Effector memory CD8-positive, alpha-beta T cell (primary cell): ENCODE measurements at regions not wholly inside any gene's neighbourhood (a gene's known extent, or its start where the extent isn't known, plus 50 kb on each side); places are given as distances from the start of the nearest gene placed in this dataset.
"Not testable (repeated sequence)": the region's sequence is repeated elsewhere in the genome, so short reads cannot be mapped to it uniquely, and the experiment has no call there.

Experiments used
- ATAC-seq: fragments of 150-1000 bp; cut with Tn5 transposase; replicated peaks from 2 replicates; pipeline ENCODE4 v1.10.0; 2021; ENCODE audit warnings: mild to moderate bottlenecking, moderate library complexity
- DNase-seq, 3 experiments: peaks; one replicate each; pipeline ENCODE4 v3.0.0; 2021
- H3K27ac Mint-ChIP-seq, 2 donors: one replicate each; pipeline ENCODE4 v1.8.0; 2022; ENCODE audit warnings: mild to moderate bottlenecking in 2 of 2, mixed read lengths in 2 of 2, moderate library complexity in 2 of 2
- H3K27me3 Mint-ChIP-seq, 2 donors: one replicate each; pipeline ENCODE4 v1.8.0; 2022; ENCODE audit warnings: mixed read lengths in 2 of 2
- H3K36me3 Mint-ChIP-seq: one replicate; pipeline ENCODE4 v1.8.0; 2022; ENCODE audit warnings: mild to moderate bottlenecking, moderate library complexity, mixed read lengths; ENCODE audit not compliant: insufficient read depth
- H3K4me1 Mint-ChIP-seq, 2 donors: one replicate each; pipeline ENCODE4 v1.8.0; 2022; ENCODE audit warnings: low read depth in 2 of 2, mixed read lengths in 2 of 2
- H3K4me3 Mint-ChIP-seq, 2 donors: one replicate each; pipeline ENCODE4 v1.8.0; 2022; ENCODE audit warnings: mild to moderate bottlenecking in 2 of 2, mixed read lengths in 2 of 2, moderate library complexity in 2 of 2
- H3K9me3 Mint-ChIP-seq, 2 donors: one replicate each; pipeline ENCODE4 v1.8.0; 2022; ENCODE audit warnings: mixed read lengths in 2 of 2

DNA sequence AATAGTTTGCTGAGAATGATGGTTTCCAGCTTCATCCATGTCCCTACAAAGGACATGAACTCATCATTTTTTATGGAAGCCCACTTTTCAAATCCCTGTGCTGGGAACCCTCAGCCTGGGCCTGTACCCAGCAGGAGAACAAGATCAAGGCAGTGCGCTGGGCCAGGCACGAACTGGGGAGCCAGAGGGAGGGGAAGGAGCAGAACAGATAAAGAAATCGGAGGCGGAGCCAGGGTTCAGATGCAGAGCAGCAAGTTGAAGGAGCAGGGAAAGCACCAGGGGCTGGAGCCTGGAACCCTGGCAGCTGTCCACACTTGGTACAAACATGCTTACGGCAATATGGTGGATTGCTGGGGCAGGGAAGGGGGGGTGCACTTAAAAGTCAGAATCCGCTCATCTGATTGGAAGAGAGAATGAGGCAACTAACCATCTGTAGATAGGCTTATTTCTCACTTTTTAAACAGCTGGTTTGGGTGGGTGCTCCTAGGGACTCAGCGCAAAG is 107.5 kb downstream of the NOG start:
- DNase-seq = no peak
- ATAC-seq = no peak
- Mint-ChIP-seq H3K27me3 (peaks cover 36 to 85% of the 10 kb centered on the region in 2 donors), H3K4me1 (peaks cover 0 to 2% of the 10 kb centered on the region in 2 donors), H3K27ac (peak overlapping the region in 1 of 2 donors; percentile 30), H3K9me3 (no peaks in the 10 kb centered on the region), H3K4me3 (no peak overlapping the region), H3K36me3 (no peaks in the 10 kb centered on the region)

DNA sequence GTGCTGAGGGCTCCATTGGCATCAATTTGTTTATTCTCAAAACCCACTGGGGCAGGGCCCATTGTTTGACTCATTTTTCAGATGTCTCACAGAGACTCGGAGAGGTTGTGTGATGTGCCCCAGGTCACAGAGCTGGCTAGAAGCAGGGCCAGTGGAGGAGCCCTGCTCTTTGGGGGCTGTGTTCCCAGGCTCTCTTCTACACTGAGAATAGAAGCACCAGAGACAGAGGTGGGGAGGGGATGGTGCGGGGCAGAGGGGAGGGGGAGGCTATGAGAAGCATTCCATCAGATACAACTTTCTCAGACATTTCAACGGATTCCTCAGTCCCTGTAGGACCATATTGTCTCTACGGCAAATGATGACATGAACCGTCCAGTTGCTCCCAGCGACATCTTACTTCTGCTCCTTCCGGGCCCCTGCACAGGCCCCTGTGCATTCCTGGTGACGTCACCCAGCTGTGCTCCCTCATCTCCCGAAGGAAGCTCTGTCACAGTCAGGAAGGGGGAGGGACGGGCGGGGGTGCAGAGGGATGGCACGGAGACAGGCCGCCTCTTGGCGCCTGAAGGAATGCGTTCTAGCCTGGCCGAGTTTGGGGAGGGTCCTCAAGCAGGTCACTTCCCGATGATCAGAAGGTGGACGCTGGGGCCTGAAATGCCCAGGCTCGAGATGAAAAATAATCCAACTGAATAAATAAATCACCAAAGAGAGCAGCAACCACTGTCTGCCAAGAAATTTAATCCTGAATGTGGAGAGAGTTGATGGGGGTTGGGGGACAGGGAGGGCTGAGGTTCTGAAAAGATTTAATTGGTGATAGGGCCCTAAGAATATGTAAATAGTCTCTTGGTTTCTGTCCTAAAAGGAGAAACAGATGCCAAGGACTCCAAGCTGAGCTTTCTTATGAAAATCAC is 114.1 kb downstream of the NOG start:
- H3K9me3 Mint-ChIP-seq = no peaks in the 10 kb centered on the region
- no peaks in the 10 kb centered on the region for H3K4me1 Mint-ChIP-seq
- DNase-seq (no peak), ATAC-seq (no peak)
- H3K27me3 Mint-ChIP-seq = peaks cover 38 to 75% of the 10 kb centered on the region in 2 donors
- H3K27ac Mint-ChIP-seq = no peak overlapping the region
- no peaks in the 10 kb centered on the region for H3K36me3 Mint-ChIP-seq
- H3K4me3 Mint-ChIP-seq = no peak overlapping the region

DNA sequence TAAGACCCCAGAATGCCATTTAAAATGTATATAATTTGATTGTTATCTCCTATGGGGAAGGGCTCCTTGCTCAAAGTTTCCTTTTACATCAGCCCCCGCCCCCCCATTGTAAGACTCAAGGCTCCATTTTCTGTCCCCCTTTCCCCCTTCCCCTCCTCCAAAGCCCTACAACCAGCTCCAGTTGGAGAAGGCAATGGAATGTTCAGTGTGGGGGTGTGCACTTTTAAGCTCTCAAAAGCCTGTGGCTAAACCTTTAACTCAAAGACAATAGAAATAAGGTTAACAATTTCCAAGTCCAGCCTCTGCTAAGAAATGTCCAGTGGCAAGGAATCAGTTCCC is 114.7 kb downstream of the NOG start:
- no peak for DNase-seq
- no peaks in the 10 kb centered on the region for H3K9me3 Mint-ChIP-seq
- no peak for ATAC-seq
- peaks cover 38 to 71% of the 10 kb centered on the region in 2 donors for H3K27me3 Mint-ChIP-seq
- no peak overlapping the region for H3K4me3 Mint-ChIP-seq
- no peaks in the 10 kb centered on the region for H3K4me1 Mint-ChIP-seq
- H3K27ac Mint-ChIP-seq = no peak overlapping the region
- H3K36me3 Mint-ChIP-seq = no peaks in the 10 kb centered on the region

DNA sequence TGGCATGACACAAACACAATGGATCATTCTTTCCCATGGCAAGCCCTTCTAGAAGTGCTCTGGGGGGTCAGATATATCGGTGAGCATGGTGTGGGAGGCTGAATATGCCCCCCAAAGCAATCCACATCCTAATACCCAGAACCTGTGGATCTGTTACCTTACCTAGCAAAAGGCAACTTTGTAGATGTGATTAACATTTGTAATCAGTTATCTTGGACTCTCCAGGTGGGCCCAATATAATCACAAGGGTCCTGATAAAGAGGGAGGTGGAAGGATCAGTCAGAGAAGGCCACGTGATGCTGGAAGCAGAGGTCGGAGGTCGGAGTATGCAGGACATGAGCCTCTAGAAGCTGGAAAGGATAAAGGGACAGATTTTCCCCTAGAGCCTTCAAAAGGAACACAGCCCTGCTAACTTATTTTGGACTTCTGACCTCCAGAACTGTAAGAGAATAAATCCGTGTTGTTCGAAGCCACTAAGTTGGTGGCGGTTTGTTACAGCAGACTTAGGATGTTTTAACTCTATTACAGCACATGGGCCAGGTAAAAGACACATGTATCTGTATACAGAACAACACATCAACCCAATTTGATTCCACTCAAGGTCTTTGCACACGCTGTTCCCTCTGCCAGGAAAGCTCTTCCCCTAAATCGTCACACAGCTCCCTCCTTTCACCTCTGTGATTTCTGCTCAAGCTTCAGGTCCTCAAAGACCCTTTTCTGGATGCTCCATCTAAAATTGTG is 115.3 kb downstream of the NOG start:
- no peaks in the 10 kb centered on the region for H3K9me3 Mint-ChIP-seq

DNA sequence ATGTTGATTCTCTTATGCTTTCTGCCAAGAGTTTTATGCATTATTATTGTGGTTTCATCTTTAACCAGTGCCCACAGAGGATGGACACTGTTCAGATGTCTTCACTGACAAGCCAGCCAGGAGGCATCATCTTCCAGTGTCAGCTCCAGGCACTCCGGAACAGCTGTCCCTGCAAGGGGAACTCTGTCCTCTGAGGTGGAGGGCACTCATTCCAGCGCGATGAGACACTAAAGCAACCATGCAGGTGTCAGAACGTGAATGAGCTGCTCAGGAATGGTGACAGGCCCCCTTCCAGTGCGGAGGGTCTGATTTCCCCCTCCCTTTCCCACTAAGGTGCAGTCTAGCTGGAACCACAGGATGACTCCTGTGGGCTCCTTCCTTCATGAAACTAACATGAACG is 117.5 kb downstream of the NOG start:
- no peak for ATAC-seq
- Mint-ChIP-seq H3K9me3 (no peaks in the 10 kb centered on the region), H3K27me3 (peaks cover 28 to 59% of the 10 kb centered on the region in 2 donors), H3K4me1 (no peaks in the 10 kb centered on the region), H3K4me3 (no peak overlapping the region), H3K27ac (no peak overlapping the region), H3K36me3 (no peaks in the 10 kb centered on the region)
- DNase-seq = no peak

More for the DNA sequence above, 115.3 kb downstream of the NOG start:
- no peak for ATAC-seq
- H3K36me3 Mint-ChIP-seq = no peaks in the 10 kb centered on the region
- H3K4me3 Mint-ChIP-seq = no peak overlapping the region
- no peak for DNase-seq
- peaks cover 38 to 70% of the 10 kb centered on the region in 2 donors for H3K27me3 Mint-ChIP-seq
- no peaks in the 10 kb centered on the region for H3K4me1 Mint-ChIP-seq
- H3K27ac Mint-ChIP-seq = no peak overlapping the region

DNA sequence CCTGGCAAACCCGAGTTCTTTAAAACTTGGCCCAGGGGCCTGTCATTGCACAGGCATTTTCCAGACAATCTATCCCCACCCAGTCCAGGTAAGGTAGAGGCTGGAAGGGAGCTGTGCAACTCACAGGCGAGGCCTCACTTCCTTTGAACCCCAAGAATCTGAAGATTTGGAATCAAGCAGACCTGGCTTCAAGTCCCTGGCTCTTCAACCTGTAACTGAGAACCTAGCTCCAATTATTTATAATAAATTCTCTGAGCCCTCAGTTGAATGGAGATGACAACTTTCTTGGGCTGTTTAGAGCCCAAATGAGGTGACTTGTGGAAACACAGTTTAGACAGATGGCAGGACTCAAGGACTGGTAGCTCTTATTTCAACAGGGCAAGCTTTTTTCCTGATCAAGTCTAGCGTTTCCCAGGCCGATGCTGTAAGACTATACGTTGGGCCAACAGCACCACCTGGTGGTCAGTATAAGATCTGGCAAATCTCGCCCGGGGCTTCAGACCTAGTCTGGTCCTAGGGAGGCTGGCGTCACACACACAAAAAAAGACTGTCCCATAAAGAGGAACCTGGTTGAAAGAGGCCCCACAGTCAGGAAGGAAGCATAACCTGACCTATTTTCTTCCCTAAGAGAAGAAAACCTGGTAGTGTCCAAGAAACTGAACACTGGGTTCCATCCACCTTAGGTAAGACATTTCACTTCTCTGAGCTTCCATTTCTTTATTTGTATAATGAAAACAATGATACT is 117.9 kb downstream of the C17orf67 start:
- H3K4me3 Mint-ChIP-seq = no peak overlapping the region
- peak; percentile 66 to 69 (median 66) for DNase-seq
- H3K9me3 Mint-ChIP-seq = no peaks in the 10 kb centered on the region
- no peaks in the 10 kb centered on the region for H3K4me1 Mint-ChIP-seq
- no peak overlapping the region for H3K27ac Mint-ChIP-seq
- peak; percentile 80 for ATAC-seq
- H3K27me3 Mint-ChIP-seq = peaks cover 15 to 40% of the 10 kb centered on the region in 2 donors
- H3K36me3 Mint-ChIP-seq = no peaks in the 10 kb centered on the region

DNA sequence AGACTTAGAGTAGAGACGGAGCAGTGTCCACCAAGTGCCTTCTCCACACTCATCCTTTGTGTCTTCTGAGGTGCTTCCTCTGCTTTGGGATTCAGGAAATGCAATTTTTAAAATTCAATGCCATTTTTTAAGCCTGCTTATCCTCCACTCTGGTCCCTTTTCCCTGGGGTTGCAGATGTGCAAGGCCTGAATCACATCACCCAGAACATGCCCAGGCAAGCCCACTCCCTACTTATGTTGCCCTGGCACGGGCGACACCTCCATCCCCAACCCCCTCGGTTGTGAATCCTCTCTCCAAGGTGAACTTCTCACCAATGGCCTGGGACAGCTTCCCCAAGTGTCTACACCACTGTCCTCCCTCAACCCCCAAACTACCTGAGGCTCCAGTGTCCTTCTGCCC is 116.2 kb downstream of the C17orf67 start:
- Mint-ChIP-seq H3K9me3 (no peaks in the 10 kb centered on the region), H3K4me1 (no peaks in the 10 kb centered on the region), H3K36me3 (no peaks in the 10 kb centered on the region), H3K27ac (no peak overlapping the region), H3K27me3 (peaks cover 15 to 29% of the 10 kb centered on the region in 2 donors), H3K4me3 (no peak overlapping the region)
- DNase-seq (no peak), ATAC-seq (no peak)

DNA sequence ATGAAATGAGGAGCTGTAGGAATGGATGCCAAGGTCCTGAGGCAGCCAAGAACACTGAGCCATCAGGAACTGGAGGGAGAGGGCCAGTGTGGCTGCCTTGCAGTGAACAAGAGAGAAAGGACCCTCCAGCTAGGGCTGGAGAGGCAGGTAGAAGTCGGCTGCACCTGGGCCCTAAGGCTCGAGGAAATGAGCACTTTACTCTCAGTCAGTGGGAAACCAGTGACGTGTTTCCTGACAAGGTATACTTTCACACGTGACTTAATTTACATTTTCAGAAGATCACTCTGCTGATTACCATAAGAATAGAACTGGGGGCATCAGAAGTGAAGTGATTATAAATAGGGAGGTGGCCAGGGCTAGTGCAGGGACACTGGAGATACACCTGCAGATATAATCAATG is 115.2 kb downstream of the C17orf67 start:
- ATAC-seq = no peak
- H3K27me3 Mint-ChIP-seq = peaks cover 15 to 24% of the 10 kb centered on the region in 2 donors
- H3K9me3 Mint-ChIP-seq = no peaks in the 10 kb centered on the region
- H3K36me3 Mint-ChIP-seq = no peaks in the 10 kb centered on the region
- no peak overlapping the region for H3K4me3 Mint-ChIP-seq
- DNase-seq = no peak
- H3K27ac Mint-ChIP-seq = no peak overlapping the region
- H3K4me1 Mint-ChIP-seq = no peaks in the 10 kb centered on the region

DNA sequence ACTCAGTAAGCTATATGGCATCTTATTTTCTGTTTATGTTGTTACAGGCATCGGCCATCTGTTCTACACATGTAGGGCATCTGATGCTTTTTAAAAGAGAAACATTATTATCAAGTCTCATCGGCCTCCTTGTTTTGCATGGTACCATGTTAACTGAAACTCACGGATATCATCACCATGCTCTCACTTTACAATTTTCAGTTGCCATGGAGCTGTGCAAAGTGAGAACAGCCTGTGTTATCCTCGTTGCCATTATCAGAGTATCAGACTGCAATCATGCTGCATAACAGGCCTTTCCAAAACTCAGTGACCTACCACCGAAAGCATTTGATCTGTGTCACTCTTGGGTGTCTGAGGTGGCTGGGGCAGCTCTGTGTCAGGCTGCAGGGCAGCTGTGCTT is 110.3 kb downstream of the C17orf67 start:
- no peak overlapping the region for H3K27ac Mint-ChIP-seq
- no peaks in the 10 kb centered on the region for H3K36me3 Mint-ChIP-seq
- DNase-seq (no peak), ATAC-seq (no peak)
- no peak overlapping the region for H3K4me3 Mint-ChIP-seq
- H3K4me1 Mint-ChIP-seq = no peaks in the 10 kb centered on the region
- no peaks in the 10 kb centered on the region for H3K9me3 Mint-ChIP-seq
- H3K27me3 Mint-ChIP-seq = peaks cover 20 to 28% of the 10 kb centered on the region in 2 donors

DNA sequence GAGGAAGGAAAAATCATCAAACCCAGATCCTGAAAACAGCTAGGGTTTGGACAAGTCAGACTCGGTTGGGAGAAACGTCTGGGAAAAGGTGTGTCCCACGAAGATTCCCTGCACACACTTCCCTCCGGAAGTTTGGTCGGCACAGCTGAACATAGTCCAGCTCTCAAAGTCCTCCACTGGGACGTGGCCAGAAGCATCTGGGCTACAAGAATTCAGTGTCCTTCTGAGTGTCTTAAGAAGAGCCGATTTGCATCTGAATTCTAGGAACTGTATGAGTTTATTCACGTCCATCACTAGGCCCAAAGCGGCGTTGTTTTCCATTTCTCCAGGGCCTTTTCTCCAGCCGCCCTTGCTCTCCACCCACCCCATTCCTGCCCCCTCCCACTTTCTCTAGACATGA is 109.1 kb downstream of the C17orf67 start:
- no peaks in the 10 kb centered on the region for H3K36me3 Mint-ChIP-seq
- no peak overlapping the region for H3K4me3 Mint-ChIP-seq
- ATAC-seq (no peak), DNase-seq (no peak)
- no peaks in the 10 kb centered on the region for H3K4me1 Mint-ChIP-seq
- H3K27ac Mint-ChIP-seq = no peak overlapping the region
- H3K27me3 Mint-ChIP-seq = peaks cover 14 to 38% of the 10 kb centered on the region in 2 donors
- H3K9me3 Mint-ChIP-seq = no peaks in the 10 kb centered on the region

DNA sequence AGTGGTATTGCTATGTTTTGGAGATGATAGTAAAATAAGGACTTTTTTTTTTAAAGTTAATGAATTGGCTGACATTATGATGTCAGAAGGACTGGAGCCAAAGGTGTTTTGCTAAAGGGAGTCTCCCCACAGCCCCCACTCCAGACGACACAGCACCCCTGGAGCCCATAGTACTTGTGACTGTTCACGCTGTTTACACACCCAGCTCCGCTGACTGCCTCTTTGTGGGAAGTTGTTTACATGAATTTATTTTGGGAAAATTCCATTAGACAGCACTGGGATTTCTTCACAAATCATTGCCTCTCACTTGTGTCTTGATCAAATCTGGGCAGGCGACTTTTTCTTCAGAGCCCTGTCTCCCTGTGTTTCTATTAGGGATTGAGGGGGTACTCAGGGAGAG is 108.6 kb downstream of the C17orf67 start:
- no peak for ATAC-seq
- Mint-ChIP-seq H3K27ac (no peak overlapping the region), H3K4me1 (no peaks in the 10 kb centered on the region), H3K4me3 (no peak overlapping the region), H3K27me3 (peaks cover 13 to 38% of the 10 kb centered on the region in 2 donors), H3K36me3 (no peaks in the 10 kb centered on the region), H3K9me3 (no peaks in the 10 kb centered on the region)
- DNase-seq = no peak

DNA sequence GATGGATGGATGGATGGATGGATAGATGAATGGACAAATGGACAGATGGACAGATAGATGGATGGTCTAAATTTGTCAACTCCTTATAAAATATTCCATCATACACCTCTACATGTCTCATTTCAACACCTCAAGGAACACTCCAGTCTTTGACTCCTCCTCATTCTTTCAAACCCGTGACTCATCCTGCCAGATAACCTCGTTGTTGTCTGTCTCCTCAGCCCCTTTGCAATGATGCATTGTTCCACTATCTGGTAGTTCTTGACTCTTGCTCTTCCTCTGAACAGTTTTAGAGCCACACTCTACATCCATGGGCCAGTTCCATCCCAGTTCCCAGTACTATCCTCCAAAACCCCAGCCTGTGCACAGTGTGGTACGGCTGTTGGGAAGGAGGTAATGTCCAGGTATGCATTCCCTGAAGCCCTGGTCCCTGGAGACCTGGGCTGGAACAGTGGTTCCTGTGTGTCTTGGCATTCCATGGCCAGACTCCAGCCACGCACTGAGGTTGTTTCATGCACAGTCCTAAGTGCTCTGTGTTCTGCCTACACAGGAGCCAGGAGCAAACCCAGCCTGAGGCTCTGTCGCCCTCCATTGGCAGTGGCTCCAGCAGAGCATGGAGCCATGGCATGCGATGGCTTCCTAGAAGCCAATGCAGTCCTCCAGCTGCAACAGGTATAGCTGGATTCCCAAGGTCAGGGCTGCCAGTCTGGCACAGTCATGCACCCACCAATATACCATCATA is 105.7 kb downstream of the C17orf67 start:
- peaks cover 24 to 57% of the 10 kb centered on the region in 2 donors for H3K27me3 Mint-ChIP-seq
- no peak overlapping the region for H3K4me3 Mint-ChIP-seq
- ATAC-seq (no peak), DNase-seq (no peak)
- H3K27ac Mint-ChIP-seq = no peak overlapping the region
- H3K36me3 Mint-ChIP-seq = no peaks in the 10 kb centered on the region
- no peaks in the 10 kb centered on the region for H3K9me3 Mint-ChIP-seq
- no peaks in the 10 kb centered on the region for H3K4me1 Mint-ChIP-seq

DNA sequence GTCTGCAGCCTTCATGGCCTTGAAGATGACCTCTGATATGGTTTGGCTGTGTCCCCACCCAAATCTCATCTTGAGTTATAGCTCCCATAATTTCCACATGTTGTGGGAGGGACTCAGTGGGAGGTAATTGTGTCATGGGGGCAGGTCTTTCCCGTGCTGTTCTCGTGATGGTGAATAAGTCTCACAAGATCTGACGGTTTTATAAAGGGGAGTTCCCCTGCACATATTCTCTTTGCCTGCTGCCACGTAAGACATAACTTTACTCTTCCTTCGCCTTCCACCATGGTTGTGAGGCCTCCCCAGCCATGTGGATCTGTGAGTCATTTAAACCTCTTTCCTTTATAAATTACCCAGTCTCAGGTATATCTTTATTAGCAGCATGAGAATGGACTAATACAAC is 102.6 kb downstream of the C17orf67 start:
- peaks cover 24 to 47% of the 10 kb centered on the region in 2 donors for H3K27me3 Mint-ChIP-seq
- not testable (repeated sequence) for H3K36me3 Mint-ChIP-seq, H3K9me3 Mint-ChIP-seq, H3K27ac Mint-ChIP-seq, H3K4me1 Mint-ChIP-seq, H3K4me3 Mint-ChIP-seq, ATAC-seq, DNase-seq
